H4 (cell line): ENCODE measurements at regions not wholly inside any gene's neighbourhood (a gene's known extent, or its start where the extent isn't known, plus 50 kb on each side); places are given as distances from the start of the nearest gene placed in this dataset.

Experiments
- DNase-seq: peaks from one replicate; pipeline ENCODE4 v3.0.0-alpha.2; 2015; ENCODE audit warnings: low spot score

GRCh38 chr3:104734627-104735026 is 632.1 kb upstream of the ALCAM start:
- DNase-seq, result no peak

- DNase-seq, result no peak
Observed at GRCh38 chr3:104735691-104736090, 631.0 kb upstream of the ALCAM start.

GRCh38 chr3:104738271-104738670 is 628.4 kb upstream of the ALCAM start:
- no peak for DNase-seq

- no peak for DNase-seq
Observed at GRCh38 chr3:104740874-104741379, 625.8 kb upstream of the ALCAM start.

GRCh38 chr3:104742044-104742443 is 624.7 kb upstream of the ALCAM start:
- DNase-seq, result no peak

- DNase-seq, result no peak
Observed at GRCh38 chr3:104745313-104745712, 621.4 kb upstream of the ALCAM start.

- no peak for DNase-seq
Observed at GRCh38 chr3:104746056-104746455, 620.7 kb upstream of the ALCAM start.

- no peak for DNase-seq
Observed at GRCh38 chr3:104750581-104750980, 616.1 kb upstream of the ALCAM start.

- no peak for DNase-seq
Observed at GRCh38 chr3:104755791-104756190, 610.9 kb upstream of the ALCAM start.

GRCh38 chr3:104763007-104763406 is 603.7 kb upstream of the ALCAM start:
- no peak for DNase-seq

- no peak for DNase-seq
Observed at GRCh38 chr3:104764496-104764895, 602.2 kb upstream of the ALCAM start.

GRCh38 chr3:104768886-104769285 is 597.8 kb upstream of the ALCAM start:
- DNase-seq, result no peak

- DNase-seq, result no peak
Observed at GRCh38 chr3:104779324-104779723, 587.4 kb upstream of the ALCAM start.

GRCh38 chr3:104781112-104781511 is 585.6 kb upstream of the ALCAM start:
- DNase-seq, result no peak

- DNase-seq, result peak; percentile 5
Observed at GRCh38 chr3:104785947-104786346, 580.8 kb upstream of the ALCAM start.

GRCh38 chr3:104787306-104787705 is 579.4 kb upstream of the ALCAM start:
- DNase-seq, result no peak

GRCh38 chr3:104788807-104789206 is 577.9 kb upstream of the ALCAM start:
- DNase-seq, result no peak

- no peak for DNase-seq
Observed at GRCh38 chr3:104791331-104791730, 575.4 kb upstream of the ALCAM start.

- DNase-seq, result no peak
Observed at GRCh38 chr3:104796556-104796955, 570.2 kb upstream of the ALCAM start.

GRCh38 chr3:104805042-104805441 is 561.7 kb upstream of the ALCAM start:
- DNase-seq, result no peak

GRCh38 chr3:104805508-104805907 is 561.2 kb upstream of the ALCAM start:
- no peak for DNase-seq

GRCh38 chr3:104810896-104811295 is 555.8 kb upstream of the ALCAM start:
- DNase-seq, result no peak

GRCh38 chr3:104816008-104816407 is 550.7 kb upstream of the ALCAM start:
- no peak for DNase-seq

GRCh38 chr3:104816716-104817115 is 550.0 kb upstream of the ALCAM start:
- DNase-seq, result no peak

GRCh38 chr3:104819333-104819732 is 547.4 kb upstream of the ALCAM start:
- DNase-seq, result no peak
